Osteoblast (primary cell): ENCODE measurements at regions not wholly inside any gene's neighbourhood (a gene's known extent, or its start where the extent isn't known, plus 50 kb on each side); places are given as distances from the start of the nearest gene placed in this dataset.

Experiments used
- DNase-seq: peaks from one replicate; pipeline ENCODE4 v3.0.0; 2011; ENCODE audit warnings: low spot score, mixed read lengths; ENCODE audit not compliant: insufficient read length; ENCODE audit errors: missing footprints
- H2AFZ ChIP-seq: 2 replicates; pipeline ENCODE4 v1.6.0; 2011; ENCODE audit warnings: mild to moderate bottlenecking, low read length
- H3K27ac ChIP-seq: 2 replicates; pipeline ENCODE4 v1.5.1; 2011; ENCODE audit warnings: mild to moderate bottlenecking, low read depth, low read length, moderate library complexity
- H3K27me3 ChIP-seq: 2 replicates; pipeline ENCODE4 v1.6.0; 2012; ENCODE audit warnings: mild to moderate bottlenecking, control low read depth, inconsistent platforms, low read length, moderate library complexity; ENCODE audit not compliant: insufficient read depth
- H3K36me3 ChIP-seq: 2 replicates; pipeline ENCODE4 v1.5.1; 2011; ENCODE audit warnings: mild to moderate bottlenecking, low read length, control low read depth, moderate library complexity; ENCODE audit not compliant: insufficient read depth
- H3K4me1 ChIP-seq: 2 replicates; pipeline ENCODE4 v1.5.1; 2011; ENCODE audit warnings: mild to moderate bottlenecking, low read length, control low read depth, moderate library complexity; ENCODE audit not compliant: insufficient read depth
- H3K4me2 ChIP-seq: 2 replicates; pipeline ENCODE4 v1.6.0; 2011; ENCODE audit warnings: mild to moderate bottlenecking, low read length; ENCODE audit not compliant: insufficient read depth
- H3K4me3 ChIP-seq: fragments of 200-600 bp; sonication (generic); 3 replicates; pipeline ENCODE4 v1.5.1; 2012; ENCODE audit warnings: mild to moderate bottlenecking, low read length, inconsistent platforms; ENCODE audit not compliant: insufficient read depth
- H3K79me2 ChIP-seq: 2 replicates; pipeline ENCODE4 v1.6.0; 2012; ENCODE audit warnings: mild to moderate bottlenecking, low read length, control low read depth, inconsistent platforms; ENCODE audit not compliant: insufficient read depth
- H3K9me3 ChIP-seq: 2 replicates; pipeline ENCODE4 v1.5.1; 2011; ENCODE audit warnings: low read depth, low read length, control low read depth
- H4K20me1 ChIP-seq: 2 replicates; pipeline ENCODE4 v1.6.0; 2012; ENCODE audit warnings: mild to moderate bottlenecking, low read length, control low read depth; ENCODE audit not compliant: insufficient read depth
- CTCF ChIP-seq: IDR thresholded peaks from 2 replicates; pipeline ENCODE4 v1.5.1; 2011; ENCODE audit warnings: mild to moderate bottlenecking, low read depth, low read length, moderate library complexity; ENCODE audit errors: extremely low read depth

GRCh38 chr4:3680656-3681055 lies 85.5 kb upstream of the ADRA2C start:
- no peak overlapping the region for H3K27ac ChIP-seq
- H3K36me3 ChIP-seq = no peaks in the 10 kb centered on the region
- no peak for TF ChIP-seq CTCF
- no peak for DNase-seq
- H3K27me3 ChIP-seq = peaks cover 20% of the 10 kb centered on the region
- no peak overlapping the region for H3K4me2 ChIP-seq
- no peaks in the 10 kb centered on the region for H3K79me2 ChIP-seq
- H3K4me3 ChIP-seq = no peak overlapping the region
- H3K9me3 ChIP-seq = no peaks in the 10 kb centered on the region
- H2AFZ ChIP-seq = no peak overlapping the region
- H4K20me1 ChIP-seq = no peaks in the 10 kb centered on the region
- no peaks in the 10 kb centered on the region for H3K4me1 ChIP-seq

GRCh38 chr4:3679851-3680311 lies 86.3 kb upstream of the ADRA2C start:
- no peak overlapping the region for H3K4me3 ChIP-seq

GRCh38 chr4:3679071-3679825 lies 86.9 kb upstream of the ADRA2C start:
- TF ChIP-seq CTCF = no peak
- Histone ChIP-seq H3K4me3 (no peak overlapping the region), H3K4me1 (no peaks in the 10 kb centered on the region), H3K79me2 (no peaks in the 10 kb centered on the region), H2AFZ (no peak overlapping the region), H3K27me3 (peaks cover 20% of the 10 kb centered on the region), H3K4me2 (no peak overlapping the region), H4K20me1 (no peaks in the 10 kb centered on the region), H3K36me3 (no peaks in the 10 kb centered on the region), H3K27ac (no peak overlapping the region), H3K9me3 (no peaks in the 10 kb centered on the region)
- DNase-seq = no peak

More at GRCh38 chr4:3679851-3680311, 86.3 kb upstream of the ADRA2C start:
- Histone ChIP-seq H3K36me3 (no peaks in the 10 kb centered on the region), H2AFZ (no peak overlapping the region), H4K20me1 (no peaks in the 10 kb centered on the region), H3K9me3 (no peaks in the 10 kb centered on the region), H3K79me2 (no peaks in the 10 kb centered on the region), H3K4me2 (no peak overlapping the region), H3K27ac (no peak overlapping the region), H3K27me3 (peaks cover 21% of the 10 kb centered on the region), H3K4me1 (no peaks in the 10 kb centered on the region)
- DNase-seq = no peak
- TF ChIP-seq CTCF = no peak

DNA sequence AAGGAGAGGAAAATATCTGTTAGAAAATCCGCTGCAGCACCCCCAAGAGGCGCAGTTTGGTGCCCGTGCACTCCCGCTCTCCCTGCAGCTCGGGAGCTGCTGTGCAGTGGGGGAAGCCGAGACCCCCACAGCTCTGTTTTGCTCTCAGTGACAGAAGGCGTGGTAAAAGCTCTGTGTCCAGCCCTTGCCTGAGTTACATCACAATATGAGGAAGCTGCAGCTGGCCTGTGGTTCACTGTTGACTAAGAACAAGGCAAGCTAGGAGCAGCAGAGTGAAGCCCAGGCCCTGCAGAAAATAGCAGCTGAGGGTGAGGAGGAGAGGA lies 88.5 kb upstream of the ADRA2C start:
- no peak for TF ChIP-seq CTCF
- DNase-seq = no peak
- no peaks in the 10 kb centered on the region for H3K36me3 ChIP-seq

More for the DNA sequence above, 88.5 kb upstream of the ADRA2C start:
- no peaks in the 10 kb centered on the region for H3K9me3 ChIP-seq
- H3K27me3 ChIP-seq = peaks cover 20% of the 10 kb centered on the region
- H2AFZ ChIP-seq = no peak overlapping the region
- no peak overlapping the region for H3K27ac ChIP-seq
- no peaks in the 10 kb centered on the region for H3K4me1 ChIP-seq
- H3K4me3 ChIP-seq = no peak overlapping the region
- H3K79me2 ChIP-seq = no peaks in the 10 kb centered on the region
- H4K20me1 ChIP-seq = no peaks in the 10 kb centered on the region
- H3K4me2 ChIP-seq = no peak overlapping the region
